ENCODE measurements at regions not wholly inside any gene's neighbourhood (a gene's known extent, or its start where the extent isn't known, plus 50 kb on each side); places are given as distances from the start of the nearest gene placed in this dataset.
"Not testable (repeated sequence)": the region's sequence is repeated elsewhere in the genome, so short reads cannot be mapped to it uniquely, and the experiment has no call there.

DNA sequence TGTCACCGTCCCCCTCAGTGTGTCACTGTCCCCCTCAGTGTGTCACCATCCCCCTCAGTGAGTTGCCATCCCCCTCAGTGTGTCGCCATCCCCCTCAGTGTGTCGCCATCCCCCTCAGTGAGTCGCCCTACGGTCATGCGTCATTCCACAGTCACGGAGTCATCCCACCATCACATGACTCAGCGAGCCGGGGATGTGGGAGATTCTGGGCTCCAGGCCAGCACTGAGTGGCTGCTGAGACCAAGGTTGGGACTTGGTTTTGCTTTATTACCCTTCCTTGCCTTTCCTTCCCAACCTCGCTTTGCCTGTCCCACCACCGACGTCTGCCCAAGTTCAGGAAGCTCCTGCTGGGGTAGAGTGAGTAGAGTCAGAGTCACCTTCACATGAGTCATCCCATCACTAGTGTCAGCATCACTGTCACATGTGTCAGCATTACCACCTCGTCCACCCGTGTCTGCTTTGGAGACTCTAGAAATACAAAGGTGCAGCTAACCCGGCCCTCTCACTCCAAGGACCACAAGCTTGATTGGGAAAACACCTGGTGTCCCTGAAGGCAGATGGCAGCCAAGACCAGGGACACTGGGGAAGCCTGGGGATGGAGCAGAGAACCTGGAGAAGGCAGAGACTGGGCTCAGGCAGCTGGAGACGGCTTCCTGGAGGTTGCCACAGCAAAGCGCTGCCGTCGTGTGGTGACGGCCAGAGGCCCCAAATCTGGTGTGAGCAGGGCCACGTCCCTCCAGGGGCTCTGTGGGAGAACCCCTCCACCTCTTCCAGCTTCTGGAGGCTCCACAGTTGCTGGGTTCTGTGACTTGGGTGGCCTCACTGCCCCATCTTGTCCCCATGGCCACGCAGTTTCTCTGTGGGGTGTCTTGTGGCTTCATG, 485.2 kb upstream of the SALL3 start:
- DNase-seq (no peak), ATAC-seq (no peak)
- intact Hi-C loops (cut with DNase I) = no loop called here

DNA sequence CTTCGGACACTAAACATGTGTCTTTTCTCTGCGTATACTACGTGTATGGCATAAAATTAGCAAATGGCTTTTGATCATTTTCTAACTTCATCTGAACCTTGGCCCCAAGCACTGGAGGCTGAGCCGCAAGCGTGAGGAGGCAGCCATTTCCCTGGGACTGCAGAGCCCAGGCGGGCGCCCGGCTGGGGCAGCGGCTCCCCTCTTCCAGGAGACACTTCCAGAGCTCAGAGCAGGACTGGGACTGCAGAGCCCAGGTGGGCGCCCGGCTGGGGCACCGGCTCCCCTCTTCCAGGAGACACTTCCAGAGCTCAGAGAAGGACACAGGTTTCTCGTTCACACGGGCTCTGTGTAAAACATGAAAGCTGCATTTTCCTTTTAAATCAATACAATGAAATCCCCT, 484.1 kb upstream of the SALL3 start:
- DNase-seq = no peak
- intact Hi-C loops (cut with DNase I) = no loop called here
- no peak for ATAC-seq

DNA sequence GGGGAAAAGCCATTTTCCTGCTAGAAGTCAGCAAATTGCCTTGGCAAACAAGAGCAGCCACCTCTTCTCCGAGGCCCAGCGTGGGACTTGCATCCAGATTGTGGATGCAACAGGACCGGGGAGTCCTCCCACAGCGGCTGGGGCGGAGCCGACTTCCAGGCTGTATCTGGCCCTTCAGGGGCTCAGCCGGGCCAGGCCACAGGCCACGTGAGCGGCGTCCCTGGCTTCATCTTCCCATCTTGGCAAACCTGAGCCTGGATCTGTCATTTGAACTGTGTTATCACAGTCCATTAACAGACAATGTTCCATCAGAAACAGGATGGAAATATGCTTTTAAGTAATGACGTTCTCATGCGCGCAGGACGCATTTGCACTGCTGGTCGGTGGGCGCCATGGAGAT, 483.5 kb upstream of the SALL3 start:
- no peak for DNase-seq
- intact Hi-C loops (cut with DNase I) = no loop called here
- peak; percentile 38 to 39 for ATAC-seq

DNA sequence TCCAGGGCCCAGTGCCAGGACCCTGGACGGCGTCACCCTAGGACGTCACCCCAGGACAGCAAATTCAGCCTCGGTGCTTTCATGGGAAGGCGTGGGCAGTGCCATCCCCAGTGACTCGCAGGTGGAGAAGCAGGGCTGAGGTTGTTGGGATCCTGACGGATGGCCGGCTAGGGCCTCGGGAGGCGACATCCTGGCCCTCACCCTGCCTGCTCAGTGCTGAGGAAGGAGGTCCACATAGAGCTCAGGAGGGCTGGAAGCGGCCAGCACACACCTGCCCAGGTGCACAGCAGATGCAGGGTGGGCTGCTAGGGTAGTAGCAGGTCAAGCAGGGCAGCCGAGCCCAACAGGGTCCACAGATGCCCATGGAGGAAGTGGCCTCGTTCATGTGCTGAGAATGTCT, 482.0 kb upstream of the SALL3 start:
- intact Hi-C loops (cut with DNase I) = no loop called here
- ATAC-seq = no peak
- no peak for DNase-seq

DNA sequence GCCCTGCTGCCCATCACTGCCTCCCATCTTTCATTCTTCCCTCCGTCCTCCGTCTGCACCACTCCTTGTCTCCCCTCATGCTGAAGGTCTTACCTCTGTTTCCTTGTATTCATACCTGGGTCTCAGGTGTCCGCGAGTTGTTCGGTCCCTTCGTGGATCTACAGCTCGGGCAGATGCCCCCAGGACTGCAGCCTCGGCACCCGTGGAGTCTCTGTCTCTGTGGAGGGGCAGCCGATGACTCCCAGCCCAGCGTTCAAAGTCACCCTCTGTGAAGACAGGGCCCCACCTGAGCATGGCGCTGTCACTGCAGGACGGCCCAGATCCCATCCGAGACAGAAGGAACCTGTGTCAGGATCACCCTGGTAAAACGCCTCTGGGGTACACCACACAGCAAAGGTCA, 480.0 kb upstream of the SALL3 start:
- intact Hi-C loops (cut with DNase I) = no loop called here
- ATAC-seq (no peak), DNase-seq (no peak)

DNA sequence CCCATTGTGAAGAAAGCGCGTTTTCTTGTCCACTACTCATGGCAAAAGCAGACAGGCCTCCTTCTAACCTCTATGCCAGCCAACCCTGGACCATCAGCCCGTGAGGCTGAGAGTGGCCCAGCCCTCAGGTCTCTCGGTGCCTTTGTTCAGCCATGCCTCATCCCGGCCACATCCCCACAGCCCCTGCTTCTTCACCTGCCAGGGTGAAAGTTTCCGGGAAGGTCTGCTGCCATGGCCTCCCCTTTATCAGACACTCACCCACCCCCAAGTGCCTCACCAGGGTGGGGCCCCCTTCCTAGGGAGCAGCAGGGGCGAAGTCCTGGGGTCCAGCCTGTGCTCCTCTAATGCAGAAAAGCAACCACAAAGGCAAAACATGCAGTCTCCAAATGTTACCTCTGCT, 478.4 kb upstream of the SALL3 start:
- intact Hi-C loops (cut with DNase I) = no loop called here
- ATAC-seq = no peak
- no peak for DNase-seq

- intact Hi-C loops (cut with DNase I) = no loop called here
- peak; percentile 11 for DNase-seq
- ATAC-seq = no peak
Observed at GRCh38 chr18:78503129-78503528, 476.5 kb upstream of the SALL3 start.

- intact Hi-C loops (cut with DNase I) = no loop called here
- no peak for ATAC-seq
- DNase-seq = peak; percentile 10
Observed at GRCh38 chr18:78505851-78506461, 473.7 kb upstream of the SALL3 start.

DNA sequence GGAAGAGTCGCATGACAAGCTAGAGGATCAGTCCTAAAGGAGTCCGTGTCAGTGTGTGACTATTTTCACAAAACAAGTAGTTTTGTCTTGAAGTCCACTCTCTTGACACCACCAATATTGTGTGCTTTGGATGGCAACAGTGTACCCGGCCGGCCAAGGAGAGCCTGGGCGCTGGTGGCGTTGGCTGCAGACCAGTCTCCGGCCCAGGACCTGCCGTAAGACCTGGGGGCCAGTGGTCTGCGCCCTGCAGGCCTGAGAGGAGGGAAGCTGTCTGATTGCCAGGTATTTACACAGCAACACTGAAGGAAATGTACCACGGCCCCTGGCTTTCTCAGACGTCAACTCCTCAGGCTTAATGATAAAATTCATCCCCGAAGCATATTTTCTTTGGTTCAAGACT, 472.4 kb upstream of the SALL3 start:
- ATAC-seq (no peak), DNase-seq (no peak)
- intact Hi-C loops (cut with DNase I) = no loop called here

DNA sequence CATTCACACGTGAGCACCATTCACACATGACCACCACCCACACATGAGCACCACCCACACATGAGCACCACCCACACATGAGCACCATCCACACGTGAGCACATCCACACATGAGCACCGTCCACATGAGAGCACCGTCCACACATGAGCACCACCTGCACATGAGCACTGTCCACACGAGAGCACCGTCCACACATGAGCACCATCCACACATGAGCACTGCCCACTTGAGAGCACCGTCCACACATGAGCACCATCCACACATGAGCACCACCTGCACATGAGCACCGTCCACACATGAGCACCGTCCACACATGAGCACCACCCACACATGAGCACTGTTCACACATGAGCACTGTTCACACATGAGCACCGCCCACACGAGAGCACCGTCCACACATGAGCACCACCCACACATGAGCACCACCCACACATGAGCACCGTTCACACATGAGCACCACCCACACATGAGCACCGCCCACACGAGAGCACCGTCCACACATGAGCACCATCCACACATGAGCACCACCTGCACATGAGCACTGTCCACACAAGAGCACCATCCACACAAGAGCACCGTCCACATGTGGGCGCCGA, 471.3 kb upstream of the SALL3 start:
- ATAC-seq; DNase-seq; intact Hi-C loops (cut with DNase I): not testable (repeated sequence)

DNA sequence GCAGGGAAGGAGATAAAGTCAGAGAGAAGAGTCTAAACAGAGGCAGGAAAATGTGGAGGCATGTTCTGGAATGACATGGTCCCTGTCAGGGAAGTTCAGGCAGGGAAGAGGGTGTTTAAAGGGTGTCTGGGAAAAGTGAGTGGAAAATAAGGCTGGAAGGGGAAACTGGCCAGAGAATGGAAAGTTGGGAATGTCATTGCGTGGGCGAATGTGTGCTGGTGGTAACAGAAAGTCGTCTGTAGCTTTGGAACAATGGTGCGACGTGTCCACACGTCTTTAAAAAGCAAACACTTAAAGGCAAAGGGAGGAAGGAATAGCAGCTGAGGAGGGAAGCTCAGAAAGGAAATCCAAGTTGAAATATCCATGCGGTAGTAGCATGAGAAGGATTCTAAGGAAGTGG, 469.5 kb upstream of the SALL3 start:
- intact Hi-C loops (cut with DNase I) = no loop called here
- ATAC-seq = no peak

GRCh38 chr18:78510636-78511035, 469.0 kb upstream of the SALL3 start:
- ATAC-seq (no peak), DNase-seq (no peak)
- intact Hi-C loops (cut with DNase I) = no loop called here

More for the DNA sequence above, 469.5 kb upstream of the SALL3 start:
- no peak for DNase-seq

DNA sequence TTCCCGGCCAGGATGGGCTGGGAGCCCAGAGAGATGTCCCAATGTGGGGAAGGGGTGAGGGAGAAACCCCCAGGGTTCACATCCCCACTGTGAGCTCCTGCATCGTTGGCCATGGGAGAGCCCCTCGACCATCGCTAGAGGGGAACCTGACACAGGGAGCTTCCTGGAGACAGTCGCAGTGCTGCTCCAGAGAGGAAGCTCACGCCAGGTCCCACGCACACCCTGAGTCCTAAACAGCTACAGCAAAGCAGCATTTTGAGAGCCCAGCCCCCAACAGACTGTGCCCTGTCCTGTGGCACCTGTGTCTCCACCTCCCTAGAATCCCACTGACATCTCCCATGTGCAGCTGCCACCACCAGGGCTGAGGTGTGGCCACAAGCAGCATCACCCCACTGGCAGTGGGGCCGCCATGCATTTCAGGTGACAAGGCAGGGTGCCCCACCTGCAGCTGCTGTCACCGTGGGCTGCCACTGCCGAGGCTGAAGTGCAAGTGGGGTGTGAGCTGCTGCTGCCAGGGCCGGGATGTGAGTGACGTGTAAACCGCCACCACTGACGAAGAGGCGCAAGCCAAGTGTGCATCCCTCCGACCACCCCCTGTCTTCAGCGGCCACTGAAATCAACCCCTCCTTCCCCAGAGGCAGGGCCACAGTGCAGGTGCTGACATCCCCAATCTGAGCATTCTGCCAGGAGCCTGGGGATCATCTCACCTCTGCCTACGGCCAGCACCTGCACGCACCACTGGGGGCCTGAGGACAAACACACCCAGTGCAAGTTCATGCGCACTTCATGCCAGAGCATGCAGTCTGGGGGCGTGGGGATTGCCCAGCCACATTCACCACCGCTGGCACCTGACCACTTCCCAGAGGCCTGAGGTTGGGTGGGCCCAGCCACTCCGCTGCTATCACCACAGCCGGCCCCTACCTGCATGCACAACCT, 467.7 kb upstream of the SALL3 start:
- ATAC-seq (no peak), DNase-seq (peak; percentile 15)
- intact Hi-C loops (cut with DNase I) = no loop called here

DNA sequence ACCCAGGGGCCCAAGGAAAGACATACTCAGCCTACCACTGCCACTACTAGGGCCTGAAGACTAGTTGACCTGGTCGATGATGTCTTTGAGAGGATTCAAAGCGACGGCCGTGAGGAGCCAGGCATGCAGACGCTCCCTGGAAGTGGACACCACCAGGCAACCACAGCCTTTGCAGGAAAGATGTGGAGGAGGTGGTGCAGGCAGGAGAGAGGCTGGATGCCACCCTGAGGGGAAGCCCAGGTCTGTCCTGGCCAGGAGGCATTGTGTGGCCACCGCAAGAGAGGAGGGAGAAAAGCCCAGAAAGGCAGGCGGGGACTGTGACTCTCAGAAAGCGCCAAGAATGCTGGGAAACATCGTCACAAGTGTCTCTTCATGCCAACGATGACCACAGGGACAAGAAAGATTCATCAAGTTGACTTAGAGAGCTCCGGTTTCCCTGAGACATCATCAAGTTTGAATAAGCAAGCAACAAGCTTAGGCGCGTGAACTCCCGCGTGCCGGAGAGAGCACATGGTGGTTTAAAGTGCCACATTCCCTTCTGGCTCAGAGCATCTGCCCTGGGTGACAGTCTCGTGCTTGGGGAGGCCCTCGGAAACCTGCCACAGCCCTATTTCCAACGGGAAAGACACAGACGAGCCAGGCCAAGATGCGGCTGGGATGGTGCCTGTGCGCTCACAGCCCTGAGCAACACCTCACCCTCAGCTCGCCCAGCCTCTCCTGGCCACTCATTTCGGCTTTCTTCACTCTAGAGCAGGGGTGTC, 464.5 kb upstream of the SALL3 start:
- intact Hi-C loops (cut with DNase I) = no loop called here
- no peak for DNase-seq
- no peak for ATAC-seq

DNA sequence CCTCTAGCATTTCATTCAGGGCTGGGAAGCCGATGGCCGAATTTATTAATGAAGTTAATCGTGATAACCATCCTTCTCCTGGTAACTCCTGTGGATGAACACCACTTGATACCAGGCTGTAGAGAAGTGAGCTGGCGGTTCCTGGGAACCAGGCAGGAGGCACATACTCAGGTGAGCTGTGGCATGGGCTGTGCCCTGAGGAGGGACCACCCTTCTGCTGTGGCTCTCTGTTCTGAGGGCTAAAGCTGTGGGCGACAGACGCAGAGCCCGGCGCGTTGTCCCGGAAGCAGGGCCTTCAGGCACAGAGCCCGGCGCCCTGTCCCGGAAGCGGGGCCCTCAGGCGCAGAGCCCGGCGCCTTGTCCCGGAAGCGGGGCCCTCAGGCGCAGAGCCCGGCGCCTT, 462.3 kb upstream of the SALL3 start:
- ATAC-seq (no peak), DNase-seq (no peak)
- intact Hi-C loops (cut with DNase I) = no loop called here

- ATAC-seq = no peak
- intact Hi-C loops (cut with DNase I) = no loop called here
- DNase-seq = no peak
Observed at GRCh38 chr18:78517973-78518372, 461.6 kb upstream of the SALL3 start.

DNA sequence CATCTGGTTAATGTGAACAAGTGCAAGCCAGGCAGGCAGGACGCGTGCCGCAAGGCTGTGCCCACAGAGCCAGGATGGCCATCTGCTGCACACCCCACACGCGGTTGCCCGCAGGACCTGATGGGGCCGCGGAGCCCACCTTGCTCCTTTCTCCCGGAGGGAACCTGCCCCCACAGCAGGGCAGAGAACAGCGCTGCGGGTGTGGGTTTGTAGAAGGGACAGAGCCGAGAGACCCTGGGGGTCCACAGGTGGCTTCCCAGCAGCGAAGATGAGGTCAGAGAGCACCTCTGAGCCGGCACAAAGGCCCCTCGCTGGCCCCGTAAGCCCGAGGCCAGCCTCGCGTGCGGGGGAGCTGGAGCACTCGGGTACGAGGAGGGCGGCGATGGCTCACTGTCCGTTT, 460.8 kb upstream of the SALL3 start:
- no peak for ATAC-seq
- no peak for DNase-seq

GRCh38 chr18:78519394-78520062, 460.1 kb upstream of the SALL3 start:
- ATAC-seq (no peak), DNase-seq (no peak)
- intact Hi-C loops (cut with DNase I) = no loop called here

More for the DNA sequence above, 460.8 kb upstream of the SALL3 start:
- intact Hi-C loops (cut with DNase I) = no loop called here
